GM23338 (cell line): ENCODE measurements at regions not wholly inside any gene's neighbourhood (a gene's known extent, or its start where the extent isn't known, plus 50 kb on each side); places are given as distances from the start of the nearest gene placed in this dataset.
A peak's percentile ranks its signal among the peaks of the same experiment; 100 is the strongest.

Source experiments
- ATAC-seq: fragments of 200-7000 bp; cut with Tn5 transposase; 3 replicates; pipeline ENCODE4 v1.9.1; 2020
- DNase-seq: peaks from one replicate; pipeline ENCODE4 v3.0.0-alpha.2; 2015; ENCODE audit warnings: low spot score
- H2AFZ ChIP-seq: fragments of 200-600 bp; sonication (generic); 2 replicates; pipeline ENCODE4 v1.8.0; 2016; ENCODE audit warnings: antibody characterized with exemption, mild to moderate bottlenecking, moderate library complexity
- H3F3A ChIP-seq: fragments of 200-600 bp; sonication (generic); replicated peaks from 2 replicates; pipeline ENCODE4 v1.8.0; 2017; ENCODE audit warnings: antibody characterized with exemption, mixed run types, low read depth
- H3K27ac ChIP-seq: fragments of 200-600 bp; sonication (generic); 2 replicates; pipeline ENCODE4 v1.6.1; 2016; ENCODE audit warnings: low read depth
- H3K27me3 ChIP-seq: fragments of 200-600 bp; sonication (generic); 2 replicates; pipeline ENCODE4 v1.8.0; 2016; ENCODE audit warnings: mild to moderate bottlenecking, mixed run types, moderate library complexity; ENCODE audit not compliant: insufficient read depth
- H3K36me3 ChIP-seq: fragments of 200-600 bp; sonication (generic); 2 replicates; pipeline ENCODE4 v1.8.0; 2016; ENCODE audit warnings: mild to moderate bottlenecking; ENCODE audit not compliant: insufficient read depth
- H3K4me1 ChIP-seq: fragments of 200-600 bp; sonication (generic); 2 replicates; pipeline ENCODE4 v1.8.0; 2016; ENCODE audit warnings: mild to moderate bottlenecking, moderate library complexity; ENCODE audit not compliant: insufficient read depth
- H3K4me2 ChIP-seq: fragments of 200-600 bp; sonication (generic); 2 replicates; pipeline ENCODE4 v1.7.1; 2017; ENCODE audit warnings: mixed run types
- H3K4me3 ChIP-seq: fragments of 200-600 bp; sonication (generic); 2 replicates; pipeline ENCODE4 v1.6.1; 2016; ENCODE audit warnings: mixed run types
- H3K79me2 ChIP-seq: fragments of 200-600 bp; sonication (generic); replicated peaks from 2 replicates; pipeline ENCODE4 v1.8.0; 2017; ENCODE audit warnings: mild to moderate bottlenecking; ENCODE audit not compliant: insufficient read depth
- H3K9me2 ChIP-seq: fragments of 200-600 bp; sonication (generic); 2 replicates; pipeline ENCODE4 v1.8.0; 2017; ENCODE audit not compliant: insufficient read depth
- H4K20me1 ChIP-seq: fragments of 200-600 bp; sonication (generic); replicated peaks from 2 replicates; pipeline ENCODE4 v1.8.0; 2017; ENCODE audit warnings: mild to moderate bottlenecking; ENCODE audit not compliant: insufficient read depth
- H3K27ac Mint-ChIP-seq: 2 replicates; pipeline ENCODE4 v1.8.0; 2020; ENCODE audit warnings: inconsistent platforms, mild to moderate bottlenecking, moderate library complexity, mixed read lengths
- H3K27me3 Mint-ChIP-seq: 3 replicates; pipeline ENCODE4 v1.8.0; 2022; ENCODE audit warnings: low read depth, mild to moderate bottlenecking, moderate library complexity, mixed read lengths, inconsistent platforms; ENCODE audit not compliant: insufficient read depth, poor library complexity
- H3K36me3 Mint-ChIP-seq: 3 replicates; pipeline ENCODE4 v1.8.0; 2021; ENCODE audit warnings: low read depth, mild to moderate bottlenecking, inconsistent platforms, moderate library complexity, mixed read lengths
- H3K4me1 Mint-ChIP-seq: 3 replicates; pipeline ENCODE4 v1.8.0; 2020; ENCODE audit warnings: mild to moderate bottlenecking, inconsistent platforms, mixed read lengths
- H3K4me3 Mint-ChIP-seq: 3 replicates; pipeline ENCODE4 v1.8.0; 2021; ENCODE audit warnings: moderate library complexity, mild to moderate bottlenecking, inconsistent platforms, mixed read lengths
- H3K9me3 Mint-ChIP-seq: 3 replicates; pipeline ENCODE4 v1.8.0; 2020; ENCODE audit warnings: moderate library complexity, mild to moderate bottlenecking, inconsistent platforms, mixed read lengths
- CREB1 ChIP-seq: fragments of 250-450 bp; sonication (Bioruptor Pico); IDR thresholded peaks from 2 replicates; pipeline ENCODE4 v1.5.0; 2020; ENCODE audit warnings: low read depth, mild to moderate bottlenecking, moderate library complexity
- ETS1 ChIP-seq: IDR thresholded peaks from 2 replicates; pipeline ENCODE4 v1.6.1; 2016; ENCODE audit warnings: antibody characterized with exemption
- JUNB ChIP-seq: IDR thresholded peaks from one replicate; pipeline ENCODE4 v1.6.1; 2016; ENCODE audit warnings: antibody characterized with exemption; ENCODE audit not compliant: unreplicated experiment
- POLR2AphosphoS5 ChIP-seq: IDR thresholded peaks from 2 replicates; pipeline ENCODE4 v1.6.1; 2016; ENCODE audit warnings: antibody characterized with exemption, low read depth
- ZNF114 ChIP-seq: fragments of 250-450 bp; sonication (Bioruptor Pico); IDR thresholded peaks from 2 replicates; pipeline ENCODE4 v1.5.0; 2020; ENCODE audit warnings: mild to moderate bottlenecking, moderate library complexity
- ZNF331 ChIP-seq: fragments of 250-450 bp; sonication (Bioruptor Pico); IDR thresholded peaks from 2 replicates; pipeline ENCODE4 v1.5.0; 2020; ENCODE audit warnings: low read depth, mild to moderate bottlenecking, moderate library complexity
- ZNF462 ChIP-seq: fragments of 250-450 bp; sonication (Bioruptor Pico); IDR thresholded peaks from 2 replicates; pipeline ENCODE4 v1.5.0; 2020; ENCODE audit warnings: mild to moderate bottlenecking, moderate library complexity

GRCh38 chr18:42156281-42156680 is 201.2 kb downstream of the PIK3C3 start:
- no peak for TF ChIP-seq ETS1
- TF ChIP-seq JUNB, result no peak
- no peak for TF ChIP-seq ZNF114
- TF ChIP-seq ZNF462 (CRISPR knock-in tag), result no peak
- Mint-ChIP-seq H3K4me3 (no peak overlapping the region), H3K27ac (no peak overlapping the region), H3K4me1 (no peaks in the 10 kb centered on the region), H3K36me3 (no peaks in the 10 kb centered on the region), H3K9me3 (no peaks in the 10 kb centered on the region), H3K27me3 (no peaks in the 10 kb centered on the region)
- Histone ChIP-seq H3K4me1 (no peaks in the 10 kb centered on the region), H4K20me1 (no peaks in the 10 kb centered on the region), H3K4me2 (no peak overlapping the region), H3K36me3 (no peaks in the 10 kb centered on the region), H3F3A (no peaks in the 10 kb centered on the region), H3K27ac (no peak overlapping the region), H3K27me3 (no peaks in the 10 kb centered on the region), H3K4me3 (no peak overlapping the region), H3K9me2 (no peaks in the 10 kb centered on the region), H2AFZ (no peak overlapping the region), H3K79me2 (no peaks in the 10 kb centered on the region)
- no peak for ATAC-seq
- peak; percentile 1 for DNase-seq

DNA sequence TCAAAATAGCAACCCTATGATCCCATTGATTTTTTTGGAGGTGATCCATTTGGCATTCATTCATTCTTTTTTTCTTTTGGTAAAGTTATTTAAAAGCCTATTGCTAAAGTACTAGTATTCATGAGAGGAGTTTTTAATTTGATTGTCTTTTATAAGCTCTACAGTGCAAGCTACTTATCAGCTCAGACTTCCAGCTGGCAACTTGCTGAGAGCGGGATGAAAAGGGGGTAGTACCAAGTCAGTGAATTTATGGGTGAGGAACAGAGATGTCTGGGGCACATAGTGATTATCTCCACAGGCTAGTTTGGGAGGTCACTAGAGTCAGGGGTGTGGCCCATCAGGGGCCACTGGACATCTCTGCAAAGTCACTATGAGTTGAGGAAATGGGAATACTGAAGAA is 202.4 kb downstream of the PIK3C3 start:
- DNase-seq, result no peak
- no peaks in the 10 kb centered on the region for H3K9me2 ChIP-seq
- H3K27me3 ChIP-seq, result no peaks in the 10 kb centered on the region
- no peaks in the 10 kb centered on the region for H3K36me3 ChIP-seq
- Mint-ChIP-seq H3K27me3 (no peaks in the 10 kb centered on the region), H3K9me3 (no peaks in the 10 kb centered on the region), H3K4me3 (no peak overlapping the region), H3K4me1 (no peaks in the 10 kb centered on the region), H3K27ac (no peak overlapping the region), H3K36me3 (no peaks in the 10 kb centered on the region)
- H3K4me3 ChIP-seq, result no peak overlapping the region
- H3K27ac ChIP-seq, result no peak overlapping the region
- no peak overlapping the region for H2AFZ ChIP-seq
- no peak for ATAC-seq
- H4K20me1 ChIP-seq, result no peaks in the 10 kb centered on the region
- H3F3A ChIP-seq, result no peaks in the 10 kb centered on the region
- H3K4me1 ChIP-seq, result no peaks in the 10 kb centered on the region
- H3K4me2 ChIP-seq, result no peak overlapping the region
- no peaks in the 10 kb centered on the region for H3K79me2 ChIP-seq
- TF ChIP-seq POLR2AphosphoS5 (no peak), ZNF462 (CRISPR knock-in tag) (no peak), ZNF331 (CRISPR knock-in tag) (no peak), CREB1 (CRISPR knock-in tag) (no peak)
